GM21367 (cell line): ENCODE measurements at regions not wholly inside any gene's neighbourhood (a gene's known extent, or its start where the extent isn't known, plus 50 kb on each side); places are given as distances from the start of the nearest gene placed in this dataset.

Source experiments
- ATAC-seq: cut with Tn5 transposase; IDR thresholded peaks from one replicate; pipeline ENCODE4 v1.9.1; 2021; ENCODE audit not compliant: unreplicated experiment

- ATAC-seq, result no peak
Observed at GRCh38 chr20:6693178-6693807, 74.2 kb upstream of the BMP2 start.

GRCh38 chr20:6692566-6693173 is 74.8 kb upstream of the BMP2 start:
- no peak for ATAC-seq

- ATAC-seq, result no peak
Observed at GRCh38 chr20:6691516-6691915, 76.0 kb upstream of the BMP2 start.

- ATAC-seq, result no peak
Observed at GRCh38 chr20:6689339-6689973, 78.0 kb upstream of the BMP2 start.

GRCh38 chr20:6686171-6686570 is 81.3 kb upstream of the BMP2 start:
- ATAC-seq, result no peak

GRCh38 chr20:6685626-6686025 is 81.9 kb upstream of the BMP2 start:
- ATAC-seq, result no peak

- no peak for ATAC-seq
Observed at GRCh38 chr20:6685181-6685582, 82.3 kb upstream of the BMP2 start.

GRCh38 chr20:6683021-6683977 is 84.2 kb upstream of the BMP2 start:
- ATAC-seq, result no peak

- no peak for ATAC-seq
Observed at GRCh38 chr20:6680854-6681253, 86.6 kb upstream of the BMP2 start.

GRCh38 chr20:6680441-6680840 is 87.0 kb upstream of the BMP2 start:
- no peak for ATAC-seq

GRCh38 chr20:6679086-6679485 is 88.4 kb upstream of the BMP2 start:
- ATAC-seq, result no peak

- ATAC-seq, result no peak
Observed at GRCh38 chr20:6678101-6678500, 89.4 kb upstream of the BMP2 start.

GRCh38 chr20:6674831-6675230 is 92.7 kb upstream of the BMP2 start:
- no peak for ATAC-seq

GRCh38 chr20:6673071-6673470 is 94.4 kb upstream of the BMP2 start:
- ATAC-seq, result no peak

GRCh38 chr20:6671829-6672228 is 95.7 kb upstream of the BMP2 start:
- ATAC-seq, result no peak

- ATAC-seq, result no peak
Observed at GRCh38 chr20:6668546-6668945, 98.9 kb upstream of the BMP2 start.

GRCh38 chr20:6665621-6666355 is 101.7 kb upstream of the BMP2 start:
- ATAC-seq, result no peak

- no peak for ATAC-seq
Observed at GRCh38 chr20:6665161-6665560, 102.3 kb upstream of the BMP2 start.

- no peak for ATAC-seq
Observed at GRCh38 chr20:6664574-6664973, 102.9 kb upstream of the BMP2 start.

GRCh38 chr20:6663751-6664388 is 103.6 kb upstream of the BMP2 start:
- ATAC-seq, result no peak
